CD14-positive monocyte (primary cell): ENCODE measurements at regions not wholly inside any gene's neighbourhood (a gene's known extent, or its start where the extent isn't known, plus 50 kb on each side); places are given as distances from the start of the nearest gene placed in this dataset.

Experiments used
- DNase-seq, 3 donors: peaks; one replicate each; pipeline ENCODE4 v3.0.0-alpha.2; 2011 to 2022
- H2AFZ ChIP-seq: 2 replicates; pipeline ENCODE4 v1.6.0; 2012; ENCODE audit warnings: mild to moderate bottlenecking, low read depth, low read length, inconsistent platforms; ENCODE audit not compliant: insufficient read depth, poor library complexity, severe bottlenecking
- H3K27ac ChIP-seq, 2 donors: 1 replicate in 1 of 2; 2 replicates in 1 of 2; pipeline ENCODE4 v1.5.1; 2012 to 2013; ENCODE audit warnings: low read length in 2 of 2, control low read depth in 1 of 2, inconsistent platforms in 1 of 2, low read depth in 1 of 2, mild to moderate bottlenecking in 1 of 2
- H3K27me3 ChIP-seq, 2 donors: one replicate each; pipeline versions ENCODE4 v1.6.0 to v1.6.1; 2011 to 2013; ENCODE audit warnings: low read length in 2 of 2; ENCODE audit not compliant: control insufficient read depth in 2 of 2, insufficient read depth in 2 of 2
- H3K36me3 ChIP-seq, 2 donors: replicated peaks in 1 of 2; 1 replicate in 1 of 2; 2 replicates in 1 of 2; pipeline versions ENCODE4 v1.5.1 to v1.6.1; 2012 to 2013; ENCODE audit warnings: low read length in 2 of 2, control low read depth in 1 of 2, inconsistent platforms in 1 of 2, mild to moderate bottlenecking in 1 of 2; ENCODE audit not compliant: insufficient read depth in 2 of 2, control insufficient read depth in 1 of 2
- H3K4me1 ChIP-seq, 2 donors: 1 replicate in 1 of 2; 2 replicates in 1 of 2; pipeline versions ENCODE4 v1.5.1 to v1.6.1; 2012 to 2013; ENCODE audit warnings: low read length in 2 of 2, control low read depth in 1 of 2, inconsistent platforms in 1 of 2, mild to moderate bottlenecking in 1 of 2, moderate library complexity in 1 of 2; ENCODE audit not compliant: insufficient read depth in 2 of 2, control insufficient read depth in 1 of 2
- H3K4me2 ChIP-seq: replicated peaks from 2 replicates; pipeline ENCODE3; 2012; ENCODE audit warnings: low read length, moderate library complexity, mild to moderate bottlenecking; ENCODE audit not compliant: poor library complexity, severe bottlenecking; ENCODE audit errors: extremely low read depth
- H3K4me3 ChIP-seq, 3 experiments: fragments of 200-600 bp in 1 of 3; sonication (generic) in 1 of 3; replicated peaks in 1 of 3; 1 replicate in 2 of 3; 2 replicates in 1 of 3; pipeline ENCODE4 v1.5.1; 2011 to 2013; ENCODE audit warnings: low read length in 3 of 3, mild to moderate bottlenecking in 3 of 3, control low read depth in 2 of 3, low read depth in 2 of 3, inconsistent platforms in 1 of 3, moderate library complexity in 1 of 3
- H3K79me2 ChIP-seq: 2 replicates; pipeline ENCODE4 v1.6.0; 2012; ENCODE audit warnings: mild to moderate bottlenecking, control low read depth, inconsistent platforms, low read length, moderate library complexity; ENCODE audit not compliant: insufficient read depth
- H3K9ac ChIP-seq: 2 replicates; pipeline ENCODE4 v1.6.0; 2017; ENCODE audit warnings: low read length, mild to moderate bottlenecking; ENCODE audit not compliant: insufficient read depth, poor library complexity, severe bottlenecking
- H3K9me3 ChIP-seq, 2 donors: replicated peaks in 1 of 2; 1 replicate in 1 of 2; 2 replicates in 1 of 2; pipeline versions ENCODE4 v1.5.1 to v1.6.1; 2012 to 2013; ENCODE audit warnings: low read length in 2 of 2, control low read depth in 1 of 2; ENCODE audit not compliant: control insufficient read depth in 1 of 2, insufficient read depth in 1 of 2
- H4K20me1 ChIP-seq: 2 replicates; pipeline ENCODE4 v1.6.0; 2012; ENCODE audit warnings: mild to moderate bottlenecking, low read length, control low read depth, moderate library complexity; ENCODE audit not compliant: insufficient read depth
- H3K27ac Mint-ChIP-seq, 7 donors: one replicate each; pipeline ENCODE4 v1.8.0; 2020; ENCODE audit warnings: mild to moderate bottlenecking in 7 of 7, mixed read lengths in 7 of 7, moderate library complexity in 6 of 7, inconsistent platforms in 2 of 7
- H3K27me3 Mint-ChIP-seq, 3 donors: one replicate each; pipeline ENCODE4 v1.8.0; 2021 to 2022; ENCODE audit warnings: low read depth in 3 of 3, mild to moderate bottlenecking in 3 of 3, mixed read lengths in 3 of 3, moderate library complexity in 3 of 3, inconsistent platforms in 1 of 3
- H3K36me3 Mint-ChIP-seq, 2 donors: one replicate each; pipeline ENCODE4 v1.8.0; 2020; ENCODE audit warnings: mixed read lengths in 2 of 2, inconsistent platforms in 1 of 2, mild to moderate bottlenecking in 1 of 2
- H3K4me1 Mint-ChIP-seq: one replicate; pipeline ENCODE4 v1.8.0; 2020; ENCODE audit warnings: mild to moderate bottlenecking, mixed read lengths
- H3K4me3 Mint-ChIP-seq, 2 donors: one replicate each; pipeline ENCODE4 v1.8.0; 2020; ENCODE audit warnings: mild to moderate bottlenecking in 2 of 2, mixed read lengths in 2 of 2, moderate library complexity in 1 of 2
- H3K9me3 Mint-ChIP-seq, 7 donors: one replicate each; pipeline ENCODE4 v1.8.0; 2020 to 2022; ENCODE audit warnings: mixed read lengths in 7 of 7, mild to moderate bottlenecking in 6 of 7, moderate library complexity in 6 of 7, inconsistent platforms in 2 of 7
- WGBS: methylation state at CpG from one replicate; pipeline ENCODE4 v1.1.5; 2013; ENCODE audit warnings: missing lambda C conversion rate; ENCODE audit not compliant: insufficient coverage; 5-methylcytosine and 5-hydroxymethylcytosine counted together
- intact Hi-C, 2 donors: fragments of 100-400 bp; cut with micrococcal nuclease; formaldehyde crosslinking; loops; one replicate each; pipeline versions ENCODE4 v1.15.0 to v1.15.1; 2023
- TF ChIP-seq, protein P1 (sequence below): fragments of 200-600 bp; IDR thresholded peaks from one replicate; pipeline ENCODE4 v1.8.0; 2022; ENCODE audit warnings: antibody characterized with exemption, mild to moderate bottlenecking

DNA sequence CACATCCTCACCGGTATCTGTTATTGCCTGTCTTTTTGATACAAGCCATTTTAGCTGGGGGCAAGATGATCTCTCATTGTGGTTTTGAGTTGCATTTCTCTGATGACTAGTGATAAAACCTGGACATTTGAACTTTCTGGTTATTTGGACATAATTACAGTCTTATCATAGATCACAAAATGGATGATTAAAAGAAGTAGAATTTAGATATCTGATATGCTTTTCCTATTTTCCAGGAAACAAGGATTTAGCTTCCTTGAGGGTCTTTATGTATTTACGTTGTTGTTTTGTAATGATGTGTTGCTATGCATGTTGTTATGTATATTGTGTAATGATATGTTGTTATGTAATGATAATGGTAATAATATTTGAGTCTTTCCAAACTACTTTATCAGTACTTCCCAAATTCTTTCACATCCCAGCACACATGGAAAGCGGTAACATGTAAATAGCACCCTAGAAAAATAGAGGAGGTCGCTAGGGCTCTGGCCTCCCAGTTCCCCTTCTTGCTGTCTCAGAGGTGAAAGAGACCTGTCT lies 53.8 kb downstream of the GJD2 start:
- no peak overlapping the region for H3K27ac ChIP-seq
- no peak overlapping the region for H3K4me3 ChIP-seq
- Mint-ChIP-seq H3K4me3 (no peak overlapping the region), H3K9me3 (no peaks in the 10 kb centered on the region), H3K4me1 (no peaks in the 10 kb centered on the region), H3K36me3 (no peaks in the 10 kb centered on the region), H3K27me3 (peaks cover 1 to 10% (median 10%) of the 10 kb centered on the region in 3 donors), H3K27ac (no peak overlapping the region)
- no peaks in the 10 kb centered on the region for H3K9me3 ChIP-seq
- H3K27me3 ChIP-seq, result no peaks in the 10 kb centered on the region
- TF ChIP-seq, protein P1, sequence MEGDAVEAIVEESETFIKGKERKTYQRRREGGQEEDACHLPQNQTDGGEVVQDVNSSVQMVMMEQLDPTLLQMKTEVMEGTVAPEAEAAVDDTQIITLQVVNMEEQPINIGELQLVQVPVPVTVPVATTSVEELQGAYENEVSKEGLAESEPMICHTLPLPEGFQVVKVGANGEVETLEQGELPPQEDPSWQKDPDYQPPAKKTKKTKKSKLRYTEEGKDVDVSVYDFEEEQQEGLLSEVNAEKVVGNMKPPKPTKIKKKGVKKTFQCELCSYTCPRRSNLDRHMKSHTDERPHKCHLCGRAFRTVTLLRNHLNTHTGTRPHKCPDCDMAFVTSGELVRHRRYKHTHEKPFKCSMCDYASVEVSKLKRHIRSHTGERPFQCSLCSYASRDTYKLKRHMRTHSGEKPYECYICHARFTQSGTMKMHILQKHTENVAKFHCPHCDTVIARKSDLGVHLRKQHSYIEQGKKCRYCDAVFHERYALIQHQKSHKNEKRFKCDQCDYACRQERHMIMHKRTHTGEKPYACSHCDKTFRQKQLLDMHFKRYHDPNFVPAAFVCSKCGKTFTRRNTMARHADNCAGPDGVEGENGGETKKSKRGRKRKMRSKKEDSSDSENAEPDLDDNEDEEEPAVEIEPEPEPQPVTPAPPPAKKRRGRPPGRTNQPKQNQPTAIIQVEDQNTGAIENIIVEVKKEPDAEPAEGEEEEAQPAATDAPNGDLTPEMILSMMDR, result no peak
- no peaks in the 10 kb centered on the region for H3K36me3 ChIP-seq
- H2AFZ ChIP-seq, result no peak overlapping the region
- no peaks in the 10 kb centered on the region for H4K20me1 ChIP-seq
- H3K79me2 ChIP-seq, result no peaks in the 10 kb centered on the region
- no peak overlapping the region for H3K4me2 ChIP-seq
- no peaks in the 10 kb centered on the region for H3K4me1 ChIP-seq
- DNase-seq, result no peak
- H3K9ac ChIP-seq, result no peak overlapping the region
- intact Hi-C loops, result no loop called here
- no CpG with 5 or more reads among the region's 4 CpGs for WGBS

DNA sequence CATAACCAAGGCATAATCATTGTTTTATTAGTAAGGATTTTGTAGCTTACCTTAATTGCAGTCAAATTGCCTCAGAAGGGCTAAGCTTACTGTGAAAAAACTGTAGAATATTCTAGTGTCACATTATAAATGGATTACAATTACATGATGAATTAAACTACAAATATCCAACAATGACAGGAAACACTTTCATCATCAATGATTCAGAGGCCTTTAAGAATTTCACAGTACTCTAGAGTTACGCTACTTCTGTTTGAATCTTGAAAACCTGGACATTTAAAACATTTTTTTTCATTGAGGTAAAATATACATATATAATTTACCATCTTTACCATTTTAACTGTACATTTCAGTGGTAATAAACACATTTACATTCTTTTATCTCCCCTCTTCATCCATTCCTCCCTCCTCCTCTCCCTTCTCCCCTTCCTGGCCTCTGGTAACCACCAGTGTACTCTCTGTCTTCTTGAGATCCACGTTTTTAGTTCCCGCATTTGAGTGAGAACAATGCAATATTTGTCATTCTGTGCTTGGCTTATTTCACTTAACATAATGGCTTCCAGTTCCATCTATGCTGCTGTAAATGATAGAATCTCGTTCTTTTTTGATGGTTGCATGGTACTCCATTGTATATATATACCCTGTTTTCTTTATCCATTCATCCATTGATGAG lies 54.7 kb downstream of the GJD2 start:
- Histone ChIP-seq H3K27ac (no peak overlapping the region), H3K4me2 (no peak overlapping the region), H3K79me2 (no peaks in the 10 kb centered on the region), H4K20me1 (no peaks in the 10 kb centered on the region), H3K4me3 (no peak overlapping the region), H3K9ac (no peak overlapping the region), H3K36me3 (no peaks in the 10 kb centered on the region), H3K9me3 (no peaks in the 10 kb centered on the region), H3K4me1 (no peaks in the 10 kb centered on the region), H3K27me3 (no peaks in the 10 kb centered on the region), H2AFZ (no peak overlapping the region)
- H3K36me3 Mint-ChIP-seq, result no peaks in the 10 kb centered on the region
- H3K4me3 Mint-ChIP-seq, result no peak overlapping the region
- intact Hi-C loops, result no loop called here
- WGBS, result no CpG with 5 or more reads among the region's 4 CpGs
- peaks cover 1 to 10% (median 7%) of the 10 kb centered on the region in 3 donors for H3K27me3 Mint-ChIP-seq
- no peaks in the 10 kb centered on the region for H3K9me3 Mint-ChIP-seq
- no peak overlapping the region for H3K27ac Mint-ChIP-seq
- TF ChIP-seq, protein P1, result no peak
- H3K4me1 Mint-ChIP-seq, result no peaks in the 10 kb centered on the region
- no peak for DNase-seq
